H1 (cell line): ENCODE measurements at regions not wholly inside any gene's neighbourhood (a gene's known extent, or its start where the extent isn't known, plus 50 kb on each side); places are given as distances from the start of the nearest gene placed in this dataset.

Source experiments
- CTCF ChIA-PET: fragments of 300-600 bp; sonication (Branson Sonifier 250); formaldehyde crosslinking; loops from one replicate; lab custom pipeline; 2021; ENCODE audit not compliant: partially characterized antibody; lab: Charles Lee
- POLR2A ChIA-PET: fragments of 300-600 bp; sonication (Branson Sonifier 250); formaldehyde crosslinking; loops from one replicate; lab custom pipeline; 2021; ENCODE audit warnings: inconsistent platforms; ENCODE audit not compliant: partially characterized antibody; lab: Charles Lee
- DNase-seq, 2 experiments: peaks; one replicate each; pipeline versions ENCODE4 v3.0.0 to v3.0.0-alpha.2; 2010 to 2022; ENCODE audit warnings: low spot score in 2 of 2, low read depth in 1 of 2, mixed read lengths in 1 of 2
- FAIRE-seq: peaks from 2 replicates; lab custom pipeline; 2011; peaks lifted over from hg19 to GRCh38; lab: Jason Lieb, UNC
- H2AFZ ChIP-seq: 2 replicates; pipeline ENCODE4 v1.8.1; 2012; ENCODE audit warnings: low read length, inconsistent platforms
- H2AK5ac ChIP-seq: 2 replicates; pipeline ENCODE4 v1.6.1; 2013; ENCODE audit warnings: low read depth, low read length
- H2BK120ac ChIP-seq: replicated peaks from 2 replicates; pipeline ENCODE3; 2013; ENCODE audit warnings: low read depth, low read length, inconsistent platforms
- H2BK12ac ChIP-seq: 2 replicates; pipeline ENCODE4 v1.6.1; 2013; ENCODE audit warnings: low read depth, low read length
- H2BK15ac ChIP-seq: 2 replicates; pipeline ENCODE4 v1.6.1; 2013; ENCODE audit warnings: low read length
- H2BK20ac ChIP-seq: 2 replicates; pipeline ENCODE4 v1.6.1; 2013; ENCODE audit warnings: low read length
- H2BK5ac ChIP-seq: 2 replicates; pipeline ENCODE4 v1.6.1; 2013; ENCODE audit warnings: low read depth, low read length
- H3K14ac ChIP-seq: 2 replicates; pipeline ENCODE4 v1.6.1; 2013; ENCODE audit warnings: inconsistent platforms; ENCODE audit not compliant: insufficient read length
- H3K18ac ChIP-seq: 2 replicates; pipeline ENCODE4 v1.6.1; 2013; ENCODE audit warnings: low read length; ENCODE audit errors: extremely low read depth
- H3K23ac ChIP-seq: 2 replicates; pipeline ENCODE4 v1.6.1; 2013; ENCODE audit warnings: inconsistent platforms; ENCODE audit not compliant: insufficient read length
- H3K23me2 ChIP-seq: 2 replicates; pipeline ENCODE4 v1.6.1; 2013; ENCODE audit warnings: low read depth, low read length
- H3K27ac ChIP-seq: 2 replicates; pipeline ENCODE4 v1.6.1; 2011; ENCODE audit warnings: low read depth, low read length, inconsistent platforms
- H3K27me3 ChIP-seq, 4 experiments: replicated peaks in 1 of 4; 1 replicate in 1 of 4; 2 replicates in 3 of 4; pipeline versions ENCODE4 v1.6.1 to v1.8.1; 2011 to 2013; ENCODE audit warnings: low read length in 3 of 4, mild to moderate bottlenecking in 3 of 4, inconsistent platforms in 2 of 4, mixed read lengths in 2 of 4, moderate library complexity in 1 of 4; ENCODE audit not compliant: control insufficient read depth in 3 of 4, insufficient read depth in 3 of 4; ENCODE audit errors: extremely low read depth in 1 of 4
- H3K36me3 ChIP-seq, 4 experiments: 2 replicates each; pipeline versions ENCODE4 v1.6.1 to v1.8.1; 2011 to 2013; ENCODE audit warnings: mild to moderate bottlenecking in 4 of 4, low read length in 3 of 4, moderate library complexity in 2 of 4, control low read depth in 1 of 4, inconsistent platforms in 1 of 4; ENCODE audit not compliant: insufficient read depth in 4 of 4, control insufficient read depth in 2 of 4
- H3K4ac ChIP-seq: replicated peaks from 2 replicates; pipeline ENCODE3; 2013; ENCODE audit warnings: low read length, low read depth, mixed read lengths, inconsistent platforms; ENCODE audit not compliant: insufficient read length
- H3K4me1 ChIP-seq, 4 experiments: replicated peaks in 1 of 4; 1 replicate in 1 of 4; 2 replicates in 3 of 4; pipeline versions ENCODE4 v1.6.1 to v1.8.1; 2011 to 2013; ENCODE audit warnings: low read length in 3 of 4, inconsistent platforms in 2 of 4, mixed read lengths in 1 of 4; ENCODE audit not compliant: insufficient read depth in 4 of 4, control insufficient read depth in 3 of 4
- H3K4me2 ChIP-seq, 2 experiments: 2 replicates each; pipeline versions ENCODE4 v1.6.1 to v1.8.1; 2011 to 2013; ENCODE audit warnings: low read depth in 2 of 2, low read length in 2 of 2, control low read depth in 1 of 2, inconsistent platforms in 1 of 2, mild to moderate bottlenecking in 1 of 2; ENCODE audit not compliant: insufficient read depth in 1 of 2
- H3K4me3 ChIP-seq, 4 experiments: fragments of 200-600, 300-600 bp in 1 of 4; sonication (generic), shearing (Covaris generic), sonication (Bioruptor Twin) in 1 of 4; 2 replicates each; pipeline versions ENCODE4 v1.5.1 to v1.8.1; 2011 to 2016; ENCODE audit warnings: low read length in 4 of 4, low read depth in 3 of 4, control low read depth in 2 of 4, inconsistent platforms in 2 of 4, mild to moderate bottlenecking in 2 of 4, mixed read lengths in 1 of 4, moderate library complexity in 1 of 4; ENCODE audit not compliant: insufficient read depth in 2 of 4; ENCODE audit errors: extremely low read depth in 1 of 4
- H3K56ac ChIP-seq: replicated peaks from 2 replicates; pipeline ENCODE3; 2013; ENCODE audit warnings: low read depth, mild to moderate bottlenecking, mixed read lengths, low read length, inconsistent platforms; ENCODE audit not compliant: insufficient read length
- H3K79me1 ChIP-seq: 2 replicates; pipeline ENCODE4 v1.6.1; 2013; ENCODE audit warnings: low read depth, low read length, control low read depth
- H3K79me2 ChIP-seq, 2 experiments: 2 replicates each; pipeline versions ENCODE4 v1.6.1 to v1.8.1; 2012 to 2013; ENCODE audit warnings: low read length in 2 of 2, mild to moderate bottlenecking in 2 of 2, inconsistent platforms in 1 of 2; ENCODE audit not compliant: insufficient read depth in 2 of 2, control insufficient read depth in 1 of 2
- H3K9ac ChIP-seq, 4 experiments: replicated peaks in 1 of 4; 1 replicate in 1 of 4; 2 replicates in 3 of 4; pipeline versions ENCODE4 v1.6.1 to v1.8.1; 2011 to 2013; ENCODE audit warnings: low read depth in 3 of 4, low read length in 3 of 4, control low read depth in 2 of 4, mild to moderate bottlenecking in 2 of 4, moderate library complexity in 2 of 4, inconsistent platforms in 1 of 4; ENCODE audit errors: extremely low read depth in 1 of 4
- H3K9me3 ChIP-seq, 2 experiments: 2 replicates each; pipeline versions ENCODE4 v1.6.1 to v1.8.1; 2012 to 2013; ENCODE audit warnings: mild to moderate bottlenecking in 2 of 2, moderate library complexity in 2 of 2, control low read depth in 1 of 2, inconsistent platforms in 1 of 2, low read depth in 1 of 2, low read length in 1 of 2, mixed read lengths in 1 of 2; ENCODE audit not compliant: insufficient read depth in 2 of 2
- H4K20me1 ChIP-seq, 2 experiments: replicated peaks in 1 of 2; 2 replicates each; pipeline versions ENCODE3 to v1.8.1; 2011 to 2013; ENCODE audit warnings: inconsistent platforms in 2 of 2, low read length in 2 of 2, mild to moderate bottlenecking in 1 of 2; ENCODE audit not compliant: insufficient read depth in 2 of 2, control insufficient read depth in 1 of 2
- H4K5ac ChIP-seq: 2 replicates; pipeline ENCODE4 v1.6.1; 2013; ENCODE audit warnings: low read length, low read depth, mixed read lengths, inconsistent platforms; ENCODE audit not compliant: insufficient read length
- H4K8ac ChIP-seq: 2 replicates; pipeline ENCODE4 v1.8.0; 2013; ENCODE audit warnings: mild to moderate bottlenecking, moderate library complexity, low read length, inconsistent platforms; ENCODE audit not compliant: insufficient read depth; ENCODE audit errors: extremely low read depth
- H4K91ac ChIP-seq: replicated peaks from 2 replicates; pipeline ENCODE3; 2013; ENCODE audit warnings: low read length, mixed read lengths, inconsistent platforms; ENCODE audit not compliant: insufficient read length
- EGR1 ChIP-seq: IDR thresholded peaks from 2 replicates; pipeline ENCODE4 v1.6.1; 2011; ENCODE audit warnings: low read depth, low read length, borderline replicate concordance
- POLR2AphosphoS5 ChIP-seq: IDR thresholded peaks from 2 replicates; pipeline ENCODE4 v1.6.1; 2011; ENCODE audit warnings: low read depth, low read length
- RBBP5 ChIP-seq: IDR thresholded peaks from 2 replicates; pipeline ENCODE4 v1.7.1; 2012; ENCODE audit warnings: low read depth, mild to moderate bottlenecking, inconsistent platforms, low read length, moderate library complexity, borderline replicate concordance
- RXRA ChIP-seq: IDR thresholded peaks from 2 replicates; pipeline ENCODE4 v1.6.1; 2011; ENCODE audit warnings: low read depth, mild to moderate bottlenecking, low read length, moderate library complexity; ENCODE audit not compliant: insufficient read depth
- SIN3A ChIP-seq, 2 experiments: IDR thresholded peaks in 1 of 2; conservative IDR thresholded peaks in 1 of 2; 2 replicates each; pipeline ENCODE4 v1.6.1; 2011 to 2012; ENCODE audit warnings: low read length in 2 of 2, improper control_type of control experiment in 1 of 2, low read depth in 1 of 2, mild to moderate bottlenecking in 1 of 2
- SIX5 ChIP-seq: IDR thresholded peaks from 2 replicates; pipeline ENCODE4 v1.6.1; 2011; ENCODE audit warnings: mild to moderate bottlenecking, low read depth, low read length
- YY1 ChIP-seq: IDR thresholded peaks from 2 replicates; pipeline ENCODE4 v1.6.1; 2011; ENCODE audit warnings: low read depth, mild to moderate bottlenecking, low read length
- WGBS, 2 experiments: shearing (Covaris generic) in 1 of 2; methylation state at CpG; one replicate each; pipeline versions ENCODE4 v1.1.6 to v1.1.7; 2013 to 2015; ENCODE audit warnings: low lambda C conversion rate in 2 of 2, mixed read lengths in 2 of 2, inconsistent platforms in 1 of 2, low coverage in 1 of 2, missing lambda C conversion rate in 1 of 2; ENCODE audit not compliant: insufficient replicate concordance in 2 of 2, insufficient coverage in 1 of 2, insufficient read length in 1 of 2; ENCODE audit errors: extremely low coverage in 1 of 2, missing lambda C conversion rate in 1 of 2; 5-methylcytosine and 5-hydroxymethylcytosine counted together

- H3K23me2 ChIP-seq: no peaks in the 10 kb centered on the region
- H3K14ac ChIP-seq: no peak overlapping the region
- no peak overlapping the region for H3K56ac ChIP-seq
- H4K5ac ChIP-seq: no peak overlapping the region
- no peaks in the 10 kb centered on the region for H3K27me3 ChIP-seq
- H3K4me1 ChIP-seq: no peaks in the 10 kb centered on the region
- H2AK5ac ChIP-seq: no peak overlapping the region
- H4K91ac ChIP-seq: no peak overlapping the region
- H2BK15ac ChIP-seq: no peak overlapping the region
- H3K9me3 ChIP-seq: no peaks in the 10 kb centered on the region
- H3K79me2 ChIP-seq: no peaks in the 10 kb centered on the region
- no peaks in the 10 kb centered on the region for H3K36me3 ChIP-seq
- no peak overlapping the region for H3K4me3 ChIP-seq
- H4K8ac ChIP-seq: no peak overlapping the region
- H3K23ac ChIP-seq: no peak overlapping the region
- H2BK120ac ChIP-seq: no peak overlapping the region
- H2BK5ac ChIP-seq: no peak overlapping the region
- no peaks in the 10 kb centered on the region for H3K79me1 ChIP-seq
- no peak for FAIRE-seq
- no peak overlapping the region for H3K9ac ChIP-seq
- H2AFZ ChIP-seq: no peak overlapping the region; the same call in 1 of the 2 replicates
- no peak overlapping the region for H3K4ac ChIP-seq
- ChIA-PET POLR2A (no interaction called here), CTCF (no interaction called here)
- H4K20me1 ChIP-seq: no peaks in the 10 kb centered on the region
- H3K4me2 ChIP-seq: no peak overlapping the region
- H3K27ac ChIP-seq: no peak overlapping the region
- WGBS, 2 experiments: 86% methylated on average over 1 of the region's 1 CpG; no CpG with 5 or more reads in 1 of the 2 experiments
- no peak overlapping the region for H3K18ac ChIP-seq
- no peak for DNase-seq
- no peak overlapping the region for H2BK12ac ChIP-seq
- H2BK20ac ChIP-seq: no peak overlapping the region
- no peak for TF ChIP-seq SIN3A (conservative IDR thresholded peaks at IDR 0.05 in 1 of 2, IDR thresholded peaks at IDR 0.05 in 1 of 2; ENCODE audit: low read depth in 1 of 2, low read length in 2 of 2)
- no peak for TF ChIP-seq POLR2AphosphoS5
- no peak for TF ChIP-seq RXRA
- no peak for TF ChIP-seq SIX5
- TF ChIP-seq RBBP5: no peak
- no peak for TF ChIP-seq EGR1
- TF ChIP-seq YY1: no peak
Measured at GRCh38 chr6:128694303-128695009, 174.1 kb upstream of the PTPRK start.
